D721Med (cell line): ENCODE measurements at regions not wholly inside any gene's neighbourhood (a gene's known extent, or its start where the extent isn't known, plus 50 kb on each side); places are given as distances from the start of the nearest gene placed in this dataset.

Experiments
- DNase-seq: peaks from one replicate; pipeline ENCODE4 v3.0.0; 2011; ENCODE audit warnings: low spot score; ENCODE audit not compliant: insufficient read length
- FAIRE-seq: peaks from 2 replicates; lab custom pipeline; 2011; peaks lifted over from hg19 to GRCh38; lab: Jason Lieb, UNC
- TF ChIP-seq, protein P1 (sequence below): IDR thresholded peaks from 2 replicates; pipeline ENCODE4 v1.5.1; 2012; ENCODE audit warnings: mild to moderate bottlenecking, control low read depth; ENCODE audit not compliant: insufficient read depth; ENCODE audit errors: missing control alignments

DNA sequence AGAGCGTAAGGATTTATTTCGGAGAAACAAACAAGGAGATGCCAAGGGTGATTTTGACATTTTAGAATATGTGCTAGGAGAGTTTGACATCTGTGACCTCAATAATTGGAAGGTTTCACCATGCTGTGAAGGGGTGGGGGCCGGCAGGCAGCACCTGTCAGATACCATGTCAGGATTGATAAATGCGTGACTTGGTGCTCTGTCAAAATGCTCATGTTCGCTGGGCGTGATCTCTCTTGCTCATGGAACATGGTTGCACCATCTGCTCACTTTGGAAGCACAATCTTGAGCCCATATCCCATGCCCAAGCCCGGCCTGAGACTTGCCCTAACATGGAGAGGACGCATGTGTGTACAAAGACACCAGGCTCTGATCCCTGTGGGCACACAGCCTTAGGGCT is 347.6 kb downstream of the RNF144A start:
- DNase-seq (no peak), FAIRE-seq (no peak)
- TF ChIP-seq, protein P1, sequence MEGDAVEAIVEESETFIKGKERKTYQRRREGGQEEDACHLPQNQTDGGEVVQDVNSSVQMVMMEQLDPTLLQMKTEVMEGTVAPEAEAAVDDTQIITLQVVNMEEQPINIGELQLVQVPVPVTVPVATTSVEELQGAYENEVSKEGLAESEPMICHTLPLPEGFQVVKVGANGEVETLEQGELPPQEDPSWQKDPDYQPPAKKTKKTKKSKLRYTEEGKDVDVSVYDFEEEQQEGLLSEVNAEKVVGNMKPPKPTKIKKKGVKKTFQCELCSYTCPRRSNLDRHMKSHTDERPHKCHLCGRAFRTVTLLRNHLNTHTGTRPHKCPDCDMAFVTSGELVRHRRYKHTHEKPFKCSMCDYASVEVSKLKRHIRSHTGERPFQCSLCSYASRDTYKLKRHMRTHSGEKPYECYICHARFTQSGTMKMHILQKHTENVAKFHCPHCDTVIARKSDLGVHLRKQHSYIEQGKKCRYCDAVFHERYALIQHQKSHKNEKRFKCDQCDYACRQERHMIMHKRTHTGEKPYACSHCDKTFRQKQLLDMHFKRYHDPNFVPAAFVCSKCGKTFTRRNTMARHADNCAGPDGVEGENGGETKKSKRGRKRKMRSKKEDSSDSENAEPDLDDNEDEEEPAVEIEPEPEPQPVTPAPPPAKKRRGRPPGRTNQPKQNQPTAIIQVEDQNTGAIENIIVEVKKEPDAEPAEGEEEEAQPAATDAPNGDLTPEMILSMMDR = no peak

DNA sequence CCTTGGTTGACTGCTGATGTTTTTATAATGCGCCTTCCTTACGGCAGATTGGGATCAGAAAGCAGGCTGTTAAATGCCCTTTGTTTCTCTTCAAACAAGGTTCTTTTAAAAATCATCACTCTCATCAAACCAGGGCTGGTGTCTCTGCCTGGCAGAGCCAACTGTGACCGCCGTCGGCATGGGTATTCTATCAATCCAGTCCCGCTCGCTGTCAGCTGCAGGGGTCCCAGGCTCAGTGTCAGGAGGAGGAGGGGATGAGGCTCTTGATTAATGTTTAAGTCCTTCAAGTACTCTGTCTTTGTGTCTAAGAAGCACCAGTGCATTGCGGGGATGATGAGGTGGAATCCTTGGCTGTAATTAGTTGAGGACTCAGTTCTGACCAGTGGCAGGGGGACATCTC is 348.1 kb downstream of the RNF144A start:
- no peak for FAIRE-seq
- TF ChIP-seq, protein P1 = no peak
- no peak for DNase-seq

DNA sequence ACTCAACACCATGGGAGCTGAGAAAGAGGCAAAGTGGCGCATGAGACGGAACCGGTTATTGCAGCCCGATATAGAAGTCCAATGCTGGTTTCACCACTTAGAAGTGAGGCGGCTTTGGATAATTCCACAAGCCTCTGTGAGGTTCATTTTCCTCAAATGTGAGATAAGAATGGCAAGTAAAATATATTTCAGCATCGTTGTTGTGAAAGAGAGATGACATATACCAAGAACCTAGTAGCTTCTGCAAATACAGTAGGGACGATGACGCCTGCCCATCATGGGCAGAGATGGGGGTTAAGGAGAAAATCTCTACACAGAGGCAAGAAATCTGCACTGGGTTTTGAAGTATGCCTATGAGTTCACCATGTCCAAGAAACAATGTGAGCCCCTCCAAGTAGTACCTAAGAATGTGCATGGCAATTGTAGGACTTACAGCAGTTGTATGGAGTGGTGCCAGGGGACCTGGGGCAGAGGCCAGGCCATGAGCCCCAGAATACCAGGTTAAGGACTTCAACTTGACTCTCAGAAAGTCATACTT is 352.0 kb downstream of the RNF144A start:
- TF ChIP-seq, protein P1 = no peak
- FAIRE-seq (no peak), DNase-seq (no peak)

DNA sequence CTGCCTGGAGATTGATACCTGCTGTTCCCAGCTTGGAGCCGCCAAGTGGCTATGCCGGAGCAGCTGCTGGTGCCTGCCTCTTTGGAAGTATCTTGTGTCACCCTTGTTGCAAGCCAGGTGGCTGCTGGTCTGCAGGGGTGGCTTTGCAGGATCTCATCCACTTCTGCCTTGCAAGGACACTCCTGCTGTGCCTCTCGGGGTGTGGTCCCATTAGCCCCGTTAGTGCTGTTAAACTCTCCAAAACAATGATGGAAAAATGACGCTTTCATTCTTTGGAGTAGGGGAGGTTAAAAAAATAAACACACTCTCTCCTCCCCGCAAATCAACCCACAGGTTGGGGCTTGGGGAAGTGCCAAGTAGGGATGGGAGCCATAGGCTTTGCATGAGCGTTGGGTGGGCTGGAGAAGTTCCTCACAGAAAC is 352.8 kb downstream of the RNF144A start:
- FAIRE-seq (no peak), DNase-seq (no peak)
- TF ChIP-seq, protein P1 = no peak

DNA sequence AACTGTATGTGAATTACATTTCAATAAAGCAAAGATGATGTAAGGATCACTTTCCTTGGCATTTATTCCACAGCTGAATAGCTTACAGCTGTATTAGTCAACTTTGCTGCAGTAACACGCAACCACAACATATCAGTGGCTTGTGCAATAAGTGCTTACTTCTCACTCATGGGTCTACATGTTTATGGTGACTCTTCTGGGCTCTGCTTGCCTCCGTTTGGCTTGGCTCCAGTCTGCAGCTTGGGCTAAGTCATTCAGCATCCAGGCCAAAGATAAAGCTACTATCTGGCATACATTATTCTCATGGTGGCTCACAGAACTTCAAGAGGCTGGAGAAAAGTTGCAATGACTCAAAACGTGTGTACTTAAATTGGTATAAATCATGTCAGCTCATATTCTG is 355.0 kb downstream of the RNF144A start:
- TF ChIP-seq, protein P1 = no peak
- DNase-seq (no peak), FAIRE-seq (no peak)

DNA sequence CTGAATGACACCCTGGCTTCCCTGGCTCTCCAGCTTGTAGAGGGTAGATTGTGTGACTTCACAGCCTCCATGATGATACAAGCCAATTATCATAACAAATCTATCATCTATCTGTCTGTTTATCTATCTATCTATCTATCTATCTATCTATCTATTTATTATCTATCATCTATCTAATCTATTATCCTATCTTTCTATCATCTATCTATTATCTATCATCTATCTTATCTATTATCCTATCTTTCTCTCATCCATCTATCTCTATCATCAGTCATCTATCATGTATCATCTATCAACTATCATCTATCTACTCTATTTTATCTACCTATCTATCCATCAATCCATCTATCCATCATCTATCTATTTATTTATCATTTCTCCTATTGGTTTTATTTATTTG is 361.8 kb downstream of the RNF144A start:
- no peak for DNase-seq
- TF ChIP-seq, protein P1 = no peak
- no peak for FAIRE-seq

DNA sequence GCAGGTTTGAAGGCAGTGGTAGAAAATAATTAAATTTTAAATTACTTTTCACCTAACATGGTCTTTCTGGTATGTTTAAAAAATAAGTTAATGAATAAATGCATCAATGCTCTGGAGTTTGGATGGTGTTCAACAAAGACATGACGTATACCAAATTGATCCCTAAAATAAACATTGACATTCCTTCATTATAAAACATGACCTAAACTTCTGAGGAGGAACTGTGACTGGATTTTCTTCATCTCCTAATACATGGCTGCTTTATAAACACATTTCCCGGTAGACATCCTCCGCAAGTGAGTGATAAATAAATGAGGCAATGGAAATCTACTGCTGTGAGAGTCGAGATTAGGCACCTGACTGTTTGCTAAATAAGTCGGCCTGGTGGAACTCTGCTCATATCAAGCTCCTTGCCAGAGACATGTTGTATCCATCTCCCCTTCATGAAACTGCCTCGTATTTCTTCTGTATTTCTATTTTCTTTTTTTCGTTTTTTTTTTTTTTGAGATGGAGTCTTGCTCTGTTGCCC is 362.3 kb downstream of the RNF144A start:
- FAIRE-seq = no peak
- no peak for DNase-seq
- TF ChIP-seq, protein P1 = no peak
